ENCODE measurements at regions not wholly inside any gene's neighbourhood (a gene's known extent, or its start where the extent isn't known, plus 50 kb on each side); places are given as distances from the start of the nearest gene placed in this dataset.

DNA sequence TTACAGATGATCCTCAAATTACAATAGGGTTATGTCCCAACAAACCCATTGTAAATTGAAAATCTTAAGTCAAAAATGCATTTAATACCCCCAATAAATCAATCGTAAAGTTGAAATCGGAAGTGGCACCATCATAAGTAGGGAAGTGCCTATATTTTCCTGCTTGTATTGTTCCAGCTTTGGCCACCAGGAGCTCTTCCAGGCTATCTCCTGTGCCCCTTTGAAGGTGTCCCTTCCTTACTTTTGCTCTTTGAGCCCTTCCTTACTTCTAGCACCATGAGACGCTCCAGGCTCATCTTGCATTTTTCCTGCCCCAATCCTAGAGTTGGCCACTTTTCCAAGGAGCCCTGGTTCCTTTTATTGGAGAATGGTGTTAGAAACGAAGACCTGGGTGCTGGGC, 163.0 kb upstream of the TSC22D1 start:
- CTCF ChIA-PET: interaction anchor here (0.6 to 2.7 kb wide), 4 partner anchors 17 to 206 kb away, joined by 3 to 8 read pairs (median 3); no protein-coding TSS in a partner anchor

DNA sequence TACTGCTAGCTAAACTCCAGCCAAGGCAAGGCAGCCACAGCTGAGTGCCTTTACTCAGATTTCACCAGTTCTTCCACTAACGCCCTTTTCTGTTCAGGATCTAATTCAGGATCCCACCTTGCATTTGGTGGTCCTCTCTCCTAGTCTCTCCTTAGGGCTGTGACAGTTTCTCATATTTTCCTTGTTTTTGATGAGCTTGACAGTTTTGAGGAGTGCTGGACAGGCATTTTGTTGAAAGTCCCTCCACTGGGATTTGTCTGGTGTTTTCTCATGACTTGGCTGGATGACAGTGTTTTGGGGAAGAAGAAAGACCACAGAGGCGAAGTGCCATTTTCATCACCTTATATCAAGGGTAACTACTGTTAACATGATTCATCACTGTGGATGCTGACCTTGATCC, 162.3 kb upstream of the TSC22D1 start:
- dilution Hi-C loops (cut with MboI; ENCODE audit: extremely low pct_ligation_motif_present, low sequenced_read_pairs): no loop called here
- H3K4me3 ChIP-seq (replicated peaks in 1 of 3; ENCODE audit: insufficient read depth in 1 of 3, low read depth in 1 of 3, low read length in 3 of 3): no peak overlapping the region
- no peak overlapping the region for H3K9ac ChIP-seq (replicated peaks; ENCODE audit: extremely low read depth, insufficient read depth, low read length)
- ChIA-PET POLR2A (no interaction called here), CTCF (interaction anchor here (0.8 to 2.7 kb wide), 3 partner anchors 18 to 25 kb away, joined by 3 to 8 read pairs (median 3); no protein-coding TSS in a partner anchor)
- no peaks in the 10 kb centered on the region for H3K9me3 ChIP-seq (replicated peaks; ENCODE audit: control insufficient read depth, insufficient read depth, low read length)
- no peaks in the 10 kb centered on the region for H4K20me1 ChIP-seq (replicated peaks; ENCODE audit: control insufficient read depth, extremely low read depth, insufficient read depth, low read length)
- H3K4me2 ChIP-seq (ENCODE audit: insufficient read depth, low read length): no peak overlapping the region
- FAIRE-seq (no peak), DNase-seq (ENCODE audit: low read depth, low spot score) (no peak)
- no peaks in the 10 kb centered on the region for H3K79me2 ChIP-seq (ENCODE audit: control insufficient read depth, insufficient read depth, low read length)
- no TSS peak for BruUV-seq (replicated peaks)
- no peaks in the 10 kb centered on the region for H3K27me3 ChIP-seq (ENCODE audit: control insufficient read depth in 2 of 2, insufficient read depth in 2 of 2, low read length in 2 of 2)
- TF ChIP-seq POLR2A (IDR thresholded peaks at IDR 0.05; ENCODE audit: low read depth, low read length) (no peak), MYC (IDR thresholded peaks at IDR 0.05; ENCODE audit: low read depth, low read length) (no peak), JUN (IDR thresholded peaks at IDR 0.05; ENCODE audit: borderline replicate concordance, insufficient read depth, insufficient read length, low read depth) (no peak), FOS (IDR thresholded peaks at IDR 0.05; ENCODE audit: borderline replicate concordance, insufficient read depth, low read length) (no peak), EZH2 (IDR thresholded peaks at IDR 0.05; ENCODE audit: borderline replicate concordance, low read depth, low read length, severe bottlenecking) (no peak), GATA2 (IDR thresholded peaks at IDR 0.05; ENCODE audit: insufficient read depth, insufficient read length, low read depth, low read length) (no peak), POLR2AphosphoS5 (IDR thresholded peaks at IDR 0.05; ENCODE audit: insufficient read depth, low read depth, low read length) (no peak)
- TF ChIP-seq, protein P1, sequence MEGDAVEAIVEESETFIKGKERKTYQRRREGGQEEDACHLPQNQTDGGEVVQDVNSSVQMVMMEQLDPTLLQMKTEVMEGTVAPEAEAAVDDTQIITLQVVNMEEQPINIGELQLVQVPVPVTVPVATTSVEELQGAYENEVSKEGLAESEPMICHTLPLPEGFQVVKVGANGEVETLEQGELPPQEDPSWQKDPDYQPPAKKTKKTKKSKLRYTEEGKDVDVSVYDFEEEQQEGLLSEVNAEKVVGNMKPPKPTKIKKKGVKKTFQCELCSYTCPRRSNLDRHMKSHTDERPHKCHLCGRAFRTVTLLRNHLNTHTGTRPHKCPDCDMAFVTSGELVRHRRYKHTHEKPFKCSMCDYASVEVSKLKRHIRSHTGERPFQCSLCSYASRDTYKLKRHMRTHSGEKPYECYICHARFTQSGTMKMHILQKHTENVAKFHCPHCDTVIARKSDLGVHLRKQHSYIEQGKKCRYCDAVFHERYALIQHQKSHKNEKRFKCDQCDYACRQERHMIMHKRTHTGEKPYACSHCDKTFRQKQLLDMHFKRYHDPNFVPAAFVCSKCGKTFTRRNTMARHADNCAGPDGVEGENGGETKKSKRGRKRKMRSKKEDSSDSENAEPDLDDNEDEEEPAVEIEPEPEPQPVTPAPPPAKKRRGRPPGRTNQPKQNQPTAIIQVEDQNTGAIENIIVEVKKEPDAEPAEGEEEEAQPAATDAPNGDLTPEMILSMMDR (IDR thresholded peaks at IDR 0.05; ENCODE audit: extremely low read depth in 1 of 2, insufficient read depth in 1 of 2, low read depth in 1 of 2, low read length in 2 of 2): no peak
- TF ChIP-seq, protein P2, sequence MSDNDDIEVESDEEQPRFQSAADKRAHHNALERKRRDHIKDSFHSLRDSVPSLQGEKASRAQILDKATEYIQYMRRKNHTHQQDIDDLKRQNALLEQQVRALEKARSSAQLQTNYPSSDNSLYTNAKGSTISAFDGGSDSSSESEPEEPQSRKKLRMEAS (IDR thresholded peaks at IDR 0.05; ENCODE audit: insufficient read depth, insufficient read length): no peak
- intact Hi-C loops (cut with micrococcal nuclease): loop anchor here (2.0 kb wide), 1 partner anchor 24 kb away; no protein-coding TSS in a partner anchor
- H3K9me1 ChIP-seq (replicated peaks; ENCODE audit: control insufficient read depth, extremely low read depth, insufficient read depth, low read length): no peaks in the 10 kb centered on the region
- no peaks in the 10 kb centered on the region for H3K36me3 ChIP-seq (ENCODE audit: control insufficient read depth in 2 of 2, extremely low read depth in 1 of 2, insufficient read depth in 2 of 2, low read length in 2 of 2)
- peaks cover 6% of the 10 kb centered on the region for H3K4me1 ChIP-seq (ENCODE audit: control insufficient read depth, extremely low read depth, insufficient read depth, low read length)
- H3K27ac ChIP-seq (ENCODE audit: insufficient read depth, low read depth, low read length): no peak overlapping the region
- no peak overlapping the region for H2AFZ ChIP-seq (ENCODE audit: low read depth, low read length)

More for the DNA sequence above, 163.0 kb upstream of the TSC22D1 start:
- no peak for FAIRE-seq
- DNase-seq (ENCODE audit: low read depth, low spot score): no peak
- dilution Hi-C loops (cut with MboI; ENCODE audit: extremely low pct_ligation_motif_present, low sequenced_read_pairs): no loop called here
- Histone ChIP-seq H3K4me3 (replicated peaks in 1 of 3; ENCODE audit: insufficient read depth in 1 of 3, low read depth in 1 of 3, low read length in 3 of 3) (no peak overlapping the region), H3K36me3 (ENCODE audit: control insufficient read depth in 2 of 2, extremely low read depth in 1 of 2, insufficient read depth in 2 of 2, low read length in 2 of 2) (no peaks in the 10 kb centered on the region), H3K79me2 (ENCODE audit: control insufficient read depth, insufficient read depth, low read length) (no peaks in the 10 kb centered on the region), H3K4me2 (ENCODE audit: insufficient read depth, low read length) (peak overlapping the region; percentile 44), H3K9me1 (replicated peaks; ENCODE audit: control insufficient read depth, extremely low read depth, insufficient read depth, low read length) (no peaks in the 10 kb centered on the region), H3K27ac (ENCODE audit: insufficient read depth, low read depth, low read length) (no peak overlapping the region), H3K9ac (replicated peaks; ENCODE audit: extremely low read depth, insufficient read depth, low read length) (no peak overlapping the region), H3K4me1 (ENCODE audit: control insufficient read depth, extremely low read depth, insufficient read depth, low read length) (peaks cover 6% of the 10 kb centered on the region), H3K9me3 (replicated peaks; ENCODE audit: control insufficient read depth, insufficient read depth, low read length) (no peaks in the 10 kb centered on the region), H2AFZ (ENCODE audit: low read depth, low read length) (peak overlapping the region; percentile 56), H4K20me1 (replicated peaks; ENCODE audit: control insufficient read depth, extremely low read depth, insufficient read depth, low read length) (no peaks in the 10 kb centered on the region), H3K27me3 (ENCODE audit: control insufficient read depth in 2 of 2, insufficient read depth in 2 of 2, low read length in 2 of 2) (no peaks in the 10 kb centered on the region)
- intact Hi-C loops (cut with micrococcal nuclease): loop anchor here (2.0 kb wide), 1 partner anchor 24 kb away; no protein-coding TSS in a partner anchor
- POLR2A ChIA-PET: no interaction called here
- TF ChIP-seq GATA2 (IDR thresholded peaks at IDR 0.05; ENCODE audit: insufficient read depth, insufficient read length, low read depth, low read length): no peak
- TF ChIP-seq, protein P1 (IDR thresholded peaks at IDR 0.05; ENCODE audit: extremely low read depth in 1 of 2, insufficient read depth in 1 of 2, low read depth in 1 of 2, low read length in 2 of 2): peak in 1 of 2 donors; percentile 20
- BruUV-seq (replicated peaks): no TSS peak
